Right forelimb (tissue), 1 donor: ENCODE measurements at regions not wholly inside any gene's neighbourhood (a gene's known extent, or its start where the extent isn't known, plus 50 kb on each side); places are given as distances from the start of the nearest gene placed in this dataset.

Experiments used
- DNase-seq: peaks from one replicate; pipeline ENCODE4 v3.0.0-alpha.2; 2018

DNA sequence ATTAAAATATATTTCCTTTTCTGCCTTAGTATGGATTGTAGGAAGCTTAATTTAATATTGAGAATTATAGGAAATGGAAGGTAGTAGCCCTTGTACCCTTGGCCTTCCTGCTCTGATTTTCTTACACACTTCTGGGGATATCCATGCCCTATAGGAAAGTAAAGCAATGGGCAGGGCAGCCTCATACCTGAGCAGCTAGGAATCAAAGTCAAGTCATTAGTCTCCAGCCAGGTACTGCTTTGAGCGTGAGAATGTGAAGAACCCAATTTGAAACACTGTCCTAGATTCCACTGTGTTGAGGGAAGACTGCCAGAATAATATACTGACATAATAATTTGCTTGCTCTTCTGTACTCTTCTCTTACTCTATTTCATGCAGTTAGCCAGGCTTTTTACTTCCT lies 51.0 kb upstream of the L3MBTL3 start:
- no peak for DNase-seq

DNA sequence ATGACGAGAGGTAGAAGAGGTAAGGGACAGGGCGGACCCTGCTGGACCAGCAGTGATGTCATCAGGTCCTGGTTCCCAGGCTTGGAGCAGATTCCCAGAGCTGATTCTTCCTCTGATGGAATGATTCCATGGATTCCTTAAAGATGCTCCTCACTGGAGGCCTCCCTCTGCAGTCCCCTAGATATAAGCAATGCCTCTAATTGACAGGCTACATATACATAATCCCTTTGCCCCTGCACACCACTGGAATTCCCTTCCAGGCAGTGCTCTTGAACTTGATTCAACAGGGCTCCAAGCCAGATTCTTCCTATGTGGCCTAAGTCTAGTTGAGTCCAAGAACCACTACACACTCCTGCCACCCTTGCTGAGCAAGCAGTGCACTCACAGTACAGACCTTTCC lies 52.3 kb upstream of the L3MBTL3 start:
- no peak for DNase-seq

DNA sequence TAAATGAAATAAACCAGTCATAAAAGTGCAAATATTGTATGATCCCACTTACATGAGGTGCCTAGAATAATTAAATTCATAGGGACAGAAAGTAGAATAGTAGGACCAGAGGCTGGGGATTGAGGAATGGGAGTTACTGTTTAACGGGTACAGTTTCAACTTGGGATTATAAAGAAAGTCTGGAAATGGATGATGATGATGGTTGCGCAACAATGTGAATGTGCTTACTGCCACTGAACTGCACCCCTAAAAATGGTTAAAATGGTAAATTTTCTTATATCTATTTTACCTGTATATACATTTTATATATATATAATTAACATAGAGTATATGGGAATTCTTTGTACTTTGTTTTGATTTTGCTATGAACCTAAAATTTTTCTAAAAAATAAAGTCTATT lies 53.3 kb upstream of the L3MBTL3 start:
- DNase-seq = no peak

DNA sequence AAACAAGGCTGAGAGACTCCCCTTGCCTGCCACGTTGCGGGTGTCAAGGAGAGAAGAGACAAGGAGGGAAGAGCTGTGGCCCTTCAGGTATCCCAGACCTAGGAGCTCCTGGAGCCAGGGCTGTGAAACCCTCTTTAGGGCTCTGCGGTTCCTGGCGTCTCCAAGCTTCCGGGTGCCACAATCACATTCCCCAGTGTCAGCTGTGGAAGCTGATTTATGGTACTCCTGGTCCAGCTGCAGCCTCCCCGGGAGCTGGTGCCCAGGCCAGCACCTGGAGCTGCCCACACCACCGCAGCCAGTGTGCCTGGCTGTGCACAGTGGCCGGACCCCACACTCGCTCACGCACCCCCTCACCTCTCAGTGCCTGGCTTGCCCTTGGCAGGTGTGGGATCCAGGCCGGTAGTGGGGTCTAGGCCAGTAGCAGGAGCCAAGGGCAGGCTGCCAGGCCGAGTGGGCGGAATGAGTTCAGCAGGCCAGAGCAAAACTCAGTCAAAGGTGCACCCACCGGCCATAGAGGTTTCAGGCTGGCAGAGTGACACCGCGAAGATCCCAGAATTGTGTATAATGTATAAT lies 58.9 kb upstream of the L3MBTL3 start:
- DNase-seq = no peak

DNA sequence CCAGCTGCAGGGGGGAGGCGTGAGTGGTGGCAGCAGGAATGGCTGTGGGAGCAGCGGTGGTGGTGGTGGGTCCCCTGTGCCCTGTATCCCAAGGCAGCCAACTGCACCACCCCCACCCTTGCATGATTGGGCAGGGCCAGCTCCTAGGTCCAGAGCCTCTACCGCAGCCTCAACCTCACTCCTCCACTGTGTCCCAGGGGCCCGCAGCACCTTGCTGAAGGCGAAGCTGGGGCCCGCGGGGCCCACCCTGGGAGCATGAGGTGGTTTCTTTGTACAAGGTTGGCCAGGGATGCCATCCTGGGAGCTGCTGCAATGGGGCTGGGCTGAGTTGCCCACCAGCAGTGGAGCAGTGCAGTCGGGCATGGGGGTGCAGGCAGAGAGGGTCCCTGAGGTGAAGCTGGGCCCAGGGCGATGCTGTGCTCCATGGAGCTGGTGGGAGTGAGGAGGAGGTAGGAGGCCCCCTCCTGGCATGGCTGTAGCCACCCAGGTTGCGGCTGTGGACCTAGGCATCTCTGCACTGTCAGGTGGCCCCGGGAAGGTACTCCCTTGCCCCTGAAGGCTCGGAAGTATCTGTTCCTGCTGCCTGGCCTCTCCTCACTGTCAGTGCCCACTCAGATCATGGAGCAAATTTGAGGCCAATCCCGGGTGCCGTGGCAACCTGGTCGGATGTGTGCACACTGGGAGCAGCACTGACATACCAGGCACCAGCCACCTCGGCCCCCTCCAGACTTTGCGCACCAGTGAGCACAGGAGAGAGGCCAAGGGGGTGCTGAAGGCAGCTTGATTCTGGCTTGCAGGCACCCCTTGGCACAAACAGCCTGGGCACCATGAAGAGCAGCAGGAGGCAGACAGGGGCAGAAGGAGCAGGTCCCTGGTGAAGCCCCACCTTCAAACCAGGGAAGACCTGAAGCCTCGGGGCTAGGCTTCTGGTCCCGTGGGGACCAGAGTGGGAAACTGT lies 60.2 kb upstream of the L3MBTL3 start:
- DNase-seq = no peak

DNA sequence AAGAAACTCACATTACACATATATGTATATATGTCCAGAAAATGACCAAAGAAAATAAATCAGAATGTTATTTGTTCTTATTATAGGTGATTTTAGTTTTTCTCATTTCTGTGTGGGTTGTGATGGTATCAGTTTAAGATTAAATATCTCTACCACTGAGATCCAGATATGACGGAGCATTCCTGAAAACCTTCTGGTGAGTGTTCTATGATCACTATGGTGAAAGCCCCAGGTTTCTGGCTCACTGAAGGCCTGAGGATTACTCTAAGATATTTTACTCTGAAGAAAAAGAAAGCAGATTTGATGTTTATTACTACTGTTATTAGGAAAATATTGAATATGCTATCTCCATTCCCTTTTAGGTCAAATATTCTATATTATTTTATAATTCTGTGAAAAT lies 62.8 kb upstream of the L3MBTL3 start:
- DNase-seq = no peak

DNA sequence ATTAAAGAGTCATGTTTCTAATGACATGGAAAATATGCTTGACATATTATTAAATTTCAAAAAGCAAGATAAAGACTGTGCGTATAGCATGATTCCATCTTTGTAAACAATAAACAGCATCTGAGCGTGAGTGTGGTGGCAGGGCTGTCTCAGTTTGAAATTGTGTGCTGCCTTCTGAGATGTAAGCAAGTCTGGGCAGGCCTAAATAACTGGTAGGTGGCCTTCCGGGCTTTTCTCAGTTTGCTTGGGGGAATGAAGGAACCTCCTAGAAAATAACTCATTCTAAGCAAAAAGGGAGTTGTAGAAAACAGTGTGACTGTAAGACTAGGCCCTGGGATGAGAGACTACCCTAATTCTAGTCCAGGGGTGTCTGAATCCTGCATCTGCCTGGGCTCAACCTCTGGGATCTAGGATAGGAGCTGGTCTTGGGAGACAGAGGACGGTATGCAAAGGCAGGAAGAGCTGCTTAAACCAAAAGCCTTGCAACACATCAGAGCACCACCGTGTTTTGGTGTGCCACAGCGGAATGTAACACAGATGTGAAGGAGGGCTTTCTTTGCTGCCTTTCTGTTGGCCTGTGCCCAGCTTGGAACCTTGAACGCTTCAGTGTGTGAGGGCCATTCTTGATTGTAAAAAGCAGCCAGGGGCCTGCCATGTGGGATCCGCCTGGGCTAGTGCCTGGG lies 63.5 kb upstream of the L3MBTL3 start:
- no peak for DNase-seq

DNA sequence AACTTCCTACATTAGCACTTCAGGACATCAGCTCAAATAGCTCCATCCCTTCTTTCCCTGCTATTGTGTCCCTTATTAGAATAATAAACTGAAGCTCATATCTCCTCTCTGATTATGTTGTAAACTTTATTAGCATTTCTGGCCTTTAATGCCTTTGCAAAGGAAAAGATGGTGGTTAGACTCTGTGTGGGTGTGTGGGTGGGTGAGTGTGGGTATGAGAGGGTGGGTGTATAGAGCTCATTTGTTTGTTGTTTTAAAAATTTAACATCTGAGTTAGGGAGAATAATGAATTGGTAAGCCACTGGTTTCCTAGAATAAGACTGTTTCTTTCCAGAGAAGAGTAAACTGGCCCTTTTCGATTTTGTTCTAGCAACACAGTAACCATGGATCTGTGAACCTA lies 70.6 kb upstream of the L3MBTL3 start:
- no peak for DNase-seq

DNA sequence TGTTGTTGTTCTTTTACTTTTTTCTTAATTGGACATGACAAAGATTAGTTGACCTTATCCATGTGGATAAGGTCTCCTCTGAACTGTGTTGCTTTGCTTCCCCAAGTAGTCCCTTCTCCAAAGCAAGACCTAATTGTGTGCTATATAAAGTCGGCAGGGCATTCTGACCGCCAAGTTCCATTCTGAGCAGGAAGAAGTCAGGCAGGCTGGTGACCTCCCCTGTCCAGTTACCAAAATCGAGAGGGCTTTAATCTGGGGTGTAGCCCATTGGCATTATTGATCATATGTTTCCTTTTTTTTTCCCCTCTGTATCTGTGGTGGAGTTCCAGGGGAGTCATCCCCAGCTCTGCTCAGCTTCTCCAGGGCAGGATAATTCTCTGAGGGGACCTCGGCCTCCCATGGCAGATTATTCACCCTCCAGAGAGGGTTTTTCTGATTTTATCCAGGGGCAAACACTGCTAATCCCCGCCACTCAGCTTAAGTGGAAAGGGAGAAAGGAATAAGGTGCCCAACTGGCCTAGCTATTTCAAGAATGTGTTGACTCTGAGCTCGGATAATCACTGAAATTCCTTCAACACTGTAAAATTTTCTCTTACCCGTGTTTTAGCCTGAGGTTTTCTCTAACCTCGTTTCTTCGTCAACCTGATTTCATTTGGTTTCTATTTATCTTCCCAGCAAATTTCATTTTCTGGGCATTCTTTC lies 71.8 kb upstream of the L3MBTL3 start:
- no peak for DNase-seq

DNA sequence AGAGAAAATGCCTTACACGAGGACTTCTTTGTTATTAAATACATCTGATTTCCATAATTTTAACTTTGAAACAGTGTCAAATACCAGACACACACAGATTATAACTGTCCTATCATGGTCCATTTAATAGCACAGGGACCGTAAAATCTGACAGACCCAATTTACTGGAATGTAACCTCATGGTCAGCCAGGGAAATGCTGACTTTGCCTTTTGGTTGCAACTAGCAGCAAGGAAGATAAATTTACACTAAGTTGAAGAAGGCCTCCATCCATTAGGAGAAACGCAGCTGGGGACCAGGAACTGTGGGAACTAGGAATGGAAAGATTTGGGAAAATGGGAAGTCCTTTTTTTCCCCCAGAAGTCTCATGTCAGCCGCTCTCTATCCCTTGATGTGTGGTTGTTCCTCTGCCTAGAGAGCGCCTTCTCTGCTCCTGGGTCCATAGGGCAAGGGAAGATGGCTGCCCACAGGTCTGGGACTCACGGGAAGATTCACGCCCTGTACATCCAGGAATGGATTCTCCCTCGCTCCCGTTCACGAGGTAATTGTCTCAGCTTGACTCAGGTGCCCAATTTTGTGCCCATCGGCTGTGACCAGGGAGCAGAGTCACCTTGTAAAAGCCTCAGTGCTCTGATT lies 74.6 kb upstream of the L3MBTL3 start:
- DNase-seq = no peak

DNA sequence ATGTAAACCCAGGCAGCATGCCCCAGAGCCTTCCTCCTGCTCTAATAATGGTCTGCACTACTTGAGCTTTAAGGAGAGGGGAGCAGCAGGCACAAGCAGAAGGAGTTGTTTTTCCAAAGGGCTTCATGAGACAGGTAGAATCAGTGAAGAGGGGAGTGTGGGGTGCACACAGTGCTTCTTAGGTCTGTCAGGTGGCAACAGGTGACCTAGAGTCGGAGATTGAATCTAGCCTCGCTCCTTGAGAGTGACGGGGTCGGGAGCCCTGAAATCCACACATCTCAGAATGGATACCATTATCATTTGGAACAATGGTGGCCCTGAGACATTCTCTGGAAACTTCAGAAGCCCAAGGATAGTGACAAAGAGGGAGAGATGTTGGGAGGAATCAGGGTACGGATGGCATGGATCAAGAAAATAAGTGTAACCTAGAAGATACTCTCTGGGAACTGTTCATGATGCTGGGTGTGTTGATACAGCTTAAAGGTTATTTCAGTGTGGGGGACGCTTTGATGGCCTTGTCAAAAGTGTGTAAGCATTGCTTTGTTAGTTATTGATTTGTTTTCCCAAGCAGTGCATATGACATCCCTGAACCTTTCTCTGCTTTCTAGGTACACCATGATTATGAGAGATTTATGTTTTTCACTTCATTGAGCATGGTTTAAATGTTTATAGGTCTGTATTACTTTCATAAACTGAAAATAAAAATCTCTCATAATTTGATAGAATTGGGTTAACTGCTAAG lies 77.8 kb upstream of the L3MBTL3 start:
- DNase-seq = no peak

DNA sequence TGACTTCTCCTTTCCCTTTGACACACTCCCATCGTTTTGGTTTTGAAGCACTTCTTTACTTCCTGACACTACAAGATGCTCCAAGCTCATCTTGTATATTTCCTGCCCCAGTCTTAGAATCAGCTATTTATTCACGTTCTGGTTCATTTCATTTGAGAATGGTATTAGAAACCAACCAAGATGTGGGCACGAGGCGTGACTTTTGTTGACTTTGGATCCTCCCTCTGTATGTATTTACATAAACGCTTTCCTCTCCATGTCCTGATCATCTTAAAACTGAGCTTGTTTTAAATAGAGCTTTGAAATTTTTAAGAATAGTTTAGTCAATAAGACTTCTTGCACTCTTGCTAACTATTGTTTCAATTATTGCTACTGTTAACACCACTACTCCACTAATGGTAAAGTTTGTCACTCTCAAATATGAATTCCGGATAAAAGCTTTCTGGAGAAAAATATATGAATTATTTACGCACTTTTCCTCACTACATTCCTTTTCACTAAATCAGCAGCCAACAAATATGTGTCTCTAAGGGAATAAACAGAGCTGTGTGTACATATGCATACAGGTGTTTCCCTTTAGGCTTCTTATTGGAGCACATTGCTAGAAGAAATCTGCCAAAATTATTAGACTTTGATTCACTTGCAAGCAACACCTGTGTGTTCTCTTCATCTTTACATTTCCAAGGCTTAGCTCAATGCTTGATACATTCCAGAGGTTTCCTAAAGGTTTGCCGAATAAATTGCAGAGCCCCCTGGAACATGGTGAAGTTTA lies 77.3 kb upstream of the TMEM244 start:
- DNase-seq = no peak

DNA sequence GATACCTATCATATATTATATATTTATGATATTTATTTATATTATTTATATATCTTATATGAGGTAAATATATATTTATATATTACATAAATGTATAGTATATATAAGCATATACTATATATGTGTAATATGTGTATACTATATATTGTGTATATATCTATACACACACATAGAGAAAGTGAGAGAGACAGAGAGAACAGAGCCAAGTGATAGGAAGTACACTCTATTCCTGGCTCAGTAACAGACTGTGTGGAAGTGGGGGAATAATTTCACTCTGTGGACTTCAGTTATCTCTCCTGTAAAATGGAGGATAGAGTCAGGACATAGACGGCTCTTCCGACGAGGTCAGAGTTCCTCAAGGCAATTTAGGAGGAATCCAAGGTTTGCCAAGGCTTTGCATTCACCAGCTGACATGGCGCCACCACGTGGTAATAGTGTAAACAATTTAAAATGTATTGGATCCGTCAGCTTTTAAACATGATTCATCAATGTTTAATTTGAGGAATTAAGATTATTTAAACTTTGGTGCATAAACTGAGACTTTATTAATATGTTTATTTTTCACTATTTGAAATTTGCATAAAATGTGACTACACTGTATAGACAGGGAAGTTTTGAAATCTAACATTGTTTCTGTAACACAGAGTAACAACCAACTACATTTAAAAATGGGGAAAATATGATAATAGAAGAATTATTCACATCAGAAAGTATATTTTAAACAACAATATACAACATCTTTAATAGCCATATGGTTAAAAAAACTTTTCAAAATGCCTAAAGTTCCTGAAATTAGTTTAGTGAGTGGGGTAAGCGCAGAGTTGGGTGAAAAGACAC lies 75.4 kb upstream of the TMEM244 start:
- peak; percentile 51 for DNase-seq

DNA sequence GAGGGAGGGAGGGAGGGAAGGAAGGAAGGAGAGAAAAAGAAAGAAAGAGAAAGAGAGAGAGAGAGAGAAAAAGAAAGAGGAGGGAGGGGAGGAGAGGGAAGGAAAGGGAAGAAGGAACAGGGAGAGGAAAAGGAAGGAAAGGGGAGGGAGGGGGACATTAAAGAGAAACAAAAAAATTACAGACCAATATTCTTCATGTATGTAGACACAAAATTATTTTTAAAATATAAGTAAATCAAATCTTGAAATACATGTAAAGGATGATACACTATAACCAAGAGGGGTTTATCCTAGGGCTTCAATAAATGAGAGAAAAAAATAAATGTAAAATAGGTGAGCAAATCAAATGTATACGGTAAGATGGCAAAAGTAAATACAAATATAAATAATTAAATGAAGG lies 71.2 kb upstream of the TMEM244 start:
- no peak for DNase-seq

DNA sequence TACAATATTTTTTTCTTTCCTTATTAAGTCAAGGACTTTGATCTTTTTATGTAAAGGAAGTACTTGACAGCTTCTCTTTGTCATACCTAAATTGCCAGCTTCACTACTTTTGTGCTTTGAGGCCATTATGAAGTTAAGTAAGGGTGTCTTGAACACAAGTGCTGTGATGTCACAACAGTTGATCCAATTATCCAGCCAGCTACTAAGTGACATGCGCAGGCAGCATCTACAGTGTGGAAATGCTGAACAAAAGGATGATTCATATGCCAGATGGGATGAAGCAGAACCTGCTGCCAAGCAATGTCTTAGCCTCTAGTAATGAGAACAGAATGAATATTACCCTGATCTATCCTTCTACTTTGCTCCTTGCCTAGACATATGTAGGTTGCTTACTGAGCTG lies 68.3 kb upstream of the TMEM244 start:
- DNase-seq = no peak

DNA sequence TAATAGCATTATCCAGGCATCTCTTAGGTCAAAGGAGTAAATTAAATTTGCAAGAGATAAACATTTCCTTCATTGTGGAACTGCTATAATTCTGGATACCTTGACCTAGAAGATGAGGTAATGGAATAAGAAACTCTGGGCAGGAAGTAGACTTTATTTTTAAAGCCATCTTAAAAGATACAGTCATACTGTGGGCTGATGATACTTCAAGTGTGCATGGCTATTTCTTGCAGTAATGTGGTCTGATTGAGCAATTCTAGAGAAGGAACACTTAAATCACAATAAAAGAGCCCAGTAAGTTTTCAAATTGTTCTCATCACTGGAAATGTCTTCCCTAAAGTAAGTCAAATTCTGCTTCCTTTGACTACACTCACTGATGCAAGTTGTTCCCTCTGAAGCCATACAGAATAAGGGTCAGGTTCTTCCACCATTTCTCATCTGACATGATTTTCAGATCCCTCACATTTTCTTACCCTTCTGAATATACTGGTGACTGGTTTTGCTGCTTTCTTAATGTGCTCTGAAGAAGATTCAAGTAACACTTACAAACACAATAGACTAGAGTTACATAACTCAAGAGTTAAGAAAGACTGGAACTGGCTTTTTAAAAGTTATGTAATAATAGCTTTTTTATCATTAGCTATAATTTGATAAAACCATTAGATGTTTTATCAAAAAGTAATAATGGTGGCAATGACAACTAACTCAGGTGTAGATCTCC lies 62.6 kb upstream of the TMEM244 start:
- DNase-seq = no peak

DNA sequence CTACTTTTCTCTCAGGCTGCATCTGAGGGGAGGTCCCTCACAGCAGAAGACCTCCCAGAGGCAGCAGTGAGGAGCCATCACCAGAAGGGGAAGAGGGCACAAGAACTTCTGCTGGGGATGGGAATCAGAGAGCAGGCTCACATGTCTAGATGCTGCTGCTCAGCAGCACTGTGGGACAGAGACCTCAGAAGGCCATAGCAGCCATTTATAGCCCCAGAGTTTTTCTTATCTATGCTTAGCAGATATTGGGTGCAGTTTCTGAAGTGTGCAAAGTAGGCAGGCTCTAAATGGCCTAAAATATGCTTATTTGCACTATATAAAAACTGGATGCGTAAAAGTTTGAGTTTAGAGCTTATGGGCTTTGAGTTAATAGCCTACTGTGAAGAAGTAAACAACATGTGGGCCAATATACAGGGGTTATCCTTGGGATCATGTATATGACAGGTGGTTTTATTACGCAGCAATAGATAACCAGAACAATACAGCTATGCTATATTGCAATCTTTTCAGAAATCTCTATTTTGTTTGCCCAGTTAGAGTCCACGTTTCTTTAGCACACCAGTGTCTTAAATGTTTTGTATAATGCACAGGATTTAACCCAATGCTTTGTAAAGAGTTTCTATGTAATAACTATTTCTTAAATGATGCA lies 60.2 kb upstream of the TMEM244 start:
- DNase-seq = no peak

DNA sequence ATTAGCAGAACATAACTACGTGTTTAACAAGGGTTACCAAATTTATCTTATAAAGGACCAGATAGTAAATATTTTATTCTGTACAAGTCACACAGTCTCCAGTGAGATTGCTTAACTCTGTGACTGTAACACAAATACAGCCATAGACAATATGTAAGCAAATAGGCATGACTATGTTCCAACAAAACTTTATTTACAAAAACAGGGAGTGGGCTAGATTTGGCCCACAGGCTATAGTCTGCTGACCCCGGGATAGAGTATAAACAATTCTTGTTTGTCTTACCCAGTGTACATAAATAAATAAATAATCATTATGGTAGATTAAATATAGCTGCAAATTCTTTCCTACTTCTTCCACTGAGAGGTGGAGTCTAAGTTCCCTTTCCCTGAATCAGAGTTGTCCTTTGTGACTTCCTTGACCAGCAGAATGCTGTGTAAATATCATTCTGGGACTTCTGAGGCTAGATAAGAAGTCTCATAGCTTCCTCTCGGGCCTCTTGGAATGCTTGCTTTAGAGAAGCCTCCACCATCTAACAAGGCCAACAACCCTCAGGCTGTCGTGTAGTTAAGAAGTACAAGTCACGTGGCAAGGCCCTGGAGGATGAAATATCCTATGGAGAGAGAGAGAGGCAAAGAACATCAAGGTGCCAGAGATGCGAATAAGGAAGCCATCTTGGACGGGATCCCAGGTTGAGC lies 59.1 kb upstream of the TMEM244 start:
- DNase-seq = no peak
